Eye (tissue), 1 donor: ENCODE measurements at regions not wholly inside any gene's neighbourhood (a gene's known extent, or its start where the extent isn't known, plus 50 kb on each side); places are given as distances from the start of the nearest gene placed in this dataset.
"Not testable (repeated sequence)": the region's sequence is repeated elsewhere in the genome, so short reads cannot be mapped to it uniquely, and the experiment has no call there.

Source experiments
- DNase-seq: peaks from one replicate; pipeline ENCODE4 v3.0.0-alpha.2; 2015

- no peak for DNase-seq
These were observed 267.1 kb downstream of the TSN start for GRCh38 chr2:122022531-122022930.

- no peak for DNase-seq
These were observed 267.8 kb downstream of the TSN start for GRCh38 chr2:122023059-122023864.

GRCh38 chr2:122027510-122028217 is 272.2 kb downstream of the TSN start:
- no peak for DNase-seq

- no peak for DNase-seq
These were observed 273.1 kb downstream of the TSN start for GRCh38 chr2:122028371-122029100.

GRCh38 chr2:122029456-122029855 is 274.0 kb downstream of the TSN start:
- no peak for DNase-seq

- DNase-seq, result no peak
These were observed 274.5 kb downstream of the TSN start for GRCh38 chr2:122029945-122030344.

GRCh38 chr2:122031544-122032263 is 276.3 kb downstream of the TSN start:
- DNase-seq, result no peak

- no peak for DNase-seq
These were observed 276.8 kb downstream of the TSN start for GRCh38 chr2:122032264-122032645.

GRCh38 chr2:122033778-122034177 is 278.3 kb downstream of the TSN start:
- no peak for DNase-seq

- peak; percentile 26 for DNase-seq
These were observed 278.9 kb downstream of the TSN start for GRCh38 chr2:122034344-122034743.

- peak; percentile 35 for DNase-seq
These were observed 279.3 kb downstream of the TSN start for GRCh38 chr2:122034777-122035176.

GRCh38 chr2:122038816-122039215 is 283.4 kb downstream of the TSN start:
- DNase-seq, result not testable (repeated sequence)

GRCh38 chr2:122041455-122041854 is 286.0 kb downstream of the TSN start:
- DNase-seq, result no peak

GRCh38 chr2:122051659-122052058 is 296.2 kb downstream of the TSN start:
- not testable (repeated sequence) for DNase-seq

- no peak for DNase-seq
These were observed 300.1 kb downstream of the TSN start for GRCh38 chr2:122055521-122055931.

- DNase-seq, result no peak
These were observed 301.4 kb downstream of the TSN start for GRCh38 chr2:122056853-122057252.

GRCh38 chr2:122061206-122061605 is 305.8 kb downstream of the TSN start:
- DNase-seq, result no peak

- no peak for DNase-seq
These were observed 306.4 kb downstream of the TSN start for GRCh38 chr2:122061831-122062230.

- DNase-seq, result no peak
These were observed 307.1 kb downstream of the TSN start for GRCh38 chr2:122062506-122062905.

GRCh38 chr2:122063716-122064115 is 308.3 kb downstream of the TSN start:
- DNase-seq, result no peak

GRCh38 chr2:122070241-122070731 is 314.8 kb downstream of the TSN start:
- no peak for DNase-seq

GRCh38 chr2:122072666-122073065 is 317.2 kb downstream of the TSN start:
- no peak for DNase-seq

GRCh38 chr2:122074201-122074600 is 318.8 kb downstream of the TSN start:
- DNase-seq, result no peak
